H1 (cell line): ENCODE measurements at regions not wholly inside any gene's neighbourhood (a gene's known extent, or its start where the extent isn't known, plus 50 kb on each side); places are given as distances from the start of the nearest gene placed in this dataset.
"Not testable (repeated sequence)": the region's sequence is repeated elsewhere in the genome, so short reads cannot be mapped to it uniquely, and the experiment has no call there.

ENCODE experiments used
- CTCF ChIA-PET: fragments of 300-600 bp; sonication (Branson Sonifier 250); formaldehyde crosslinking; loops from one replicate; lab custom pipeline; 2021; ENCODE audit not compliant: partially characterized antibody; lab: Charles Lee
- POLR2A ChIA-PET: fragments of 300-600 bp; sonication (Branson Sonifier 250); formaldehyde crosslinking; loops from one replicate; lab custom pipeline; 2021; ENCODE audit warnings: inconsistent platforms; ENCODE audit not compliant: partially characterized antibody; lab: Charles Lee
- DNase-seq, 2 experiments: peaks; one replicate each; pipeline versions ENCODE4 v3.0.0 to v3.0.0-alpha.2; 2010 to 2022; ENCODE audit warnings: low spot score in 2 of 2, low read depth in 1 of 2, mixed read lengths in 1 of 2
- FAIRE-seq: peaks from 2 replicates; lab custom pipeline; 2011; peaks lifted over from hg19 to GRCh38; lab: Jason Lieb, UNC
- H2AFZ ChIP-seq: 2 replicates; pipeline ENCODE4 v1.8.1; 2012; ENCODE audit warnings: low read length, inconsistent platforms
- H2AK5ac ChIP-seq: 2 replicates; pipeline ENCODE4 v1.6.1; 2013; ENCODE audit warnings: low read depth, low read length
- H2BK120ac ChIP-seq: replicated peaks from 2 replicates; pipeline ENCODE3; 2013; ENCODE audit warnings: low read depth, low read length, inconsistent platforms
- H2BK12ac ChIP-seq: 2 replicates; pipeline ENCODE4 v1.6.1; 2013; ENCODE audit warnings: low read depth, low read length
- H2BK15ac ChIP-seq: 2 replicates; pipeline ENCODE4 v1.6.1; 2013; ENCODE audit warnings: low read length
- H2BK20ac ChIP-seq: 2 replicates; pipeline ENCODE4 v1.6.1; 2013; ENCODE audit warnings: low read length
- H2BK5ac ChIP-seq: 2 replicates; pipeline ENCODE4 v1.6.1; 2013; ENCODE audit warnings: low read depth, low read length
- H3K14ac ChIP-seq: 2 replicates; pipeline ENCODE4 v1.6.1; 2013; ENCODE audit warnings: inconsistent platforms; ENCODE audit not compliant: insufficient read length
- H3K18ac ChIP-seq: 2 replicates; pipeline ENCODE4 v1.6.1; 2013; ENCODE audit warnings: low read length; ENCODE audit errors: extremely low read depth
- H3K23ac ChIP-seq: 2 replicates; pipeline ENCODE4 v1.6.1; 2013; ENCODE audit warnings: inconsistent platforms; ENCODE audit not compliant: insufficient read length
- H3K23me2 ChIP-seq: 2 replicates; pipeline ENCODE4 v1.6.1; 2013; ENCODE audit warnings: low read depth, low read length
- H3K27ac ChIP-seq: 2 replicates; pipeline ENCODE4 v1.6.1; 2011; ENCODE audit warnings: low read depth, low read length, inconsistent platforms
- H3K27me3 ChIP-seq, 4 experiments: replicated peaks in 1 of 4; 1 replicate in 1 of 4; 2 replicates in 3 of 4; pipeline versions ENCODE4 v1.6.1 to v1.8.1; 2011 to 2013; ENCODE audit warnings: low read length in 3 of 4, mild to moderate bottlenecking in 3 of 4, inconsistent platforms in 2 of 4, mixed read lengths in 2 of 4, moderate library complexity in 1 of 4; ENCODE audit not compliant: control insufficient read depth in 3 of 4, insufficient read depth in 3 of 4; ENCODE audit errors: extremely low read depth in 1 of 4
- H3K36me3 ChIP-seq, 4 experiments: 2 replicates each; pipeline versions ENCODE4 v1.6.1 to v1.8.1; 2011 to 2013; ENCODE audit warnings: mild to moderate bottlenecking in 4 of 4, low read length in 3 of 4, moderate library complexity in 2 of 4, control low read depth in 1 of 4, inconsistent platforms in 1 of 4; ENCODE audit not compliant: insufficient read depth in 4 of 4, control insufficient read depth in 2 of 4
- H3K4ac ChIP-seq: replicated peaks from 2 replicates; pipeline ENCODE3; 2013; ENCODE audit warnings: low read length, low read depth, mixed read lengths, inconsistent platforms; ENCODE audit not compliant: insufficient read length
- H3K4me1 ChIP-seq, 4 experiments: replicated peaks in 1 of 4; 1 replicate in 1 of 4; 2 replicates in 3 of 4; pipeline versions ENCODE4 v1.6.1 to v1.8.1; 2011 to 2013; ENCODE audit warnings: low read length in 3 of 4, inconsistent platforms in 2 of 4, mixed read lengths in 1 of 4; ENCODE audit not compliant: insufficient read depth in 4 of 4, control insufficient read depth in 3 of 4
- H3K4me2 ChIP-seq, 2 experiments: 2 replicates each; pipeline versions ENCODE4 v1.6.1 to v1.8.1; 2011 to 2013; ENCODE audit warnings: low read depth in 2 of 2, low read length in 2 of 2, control low read depth in 1 of 2, inconsistent platforms in 1 of 2, mild to moderate bottlenecking in 1 of 2; ENCODE audit not compliant: insufficient read depth in 1 of 2
- H3K4me3 ChIP-seq, 4 experiments: fragments of 200-600, 300-600 bp in 1 of 4; sonication (generic), shearing (Covaris generic), sonication (Bioruptor Twin) in 1 of 4; 2 replicates each; pipeline versions ENCODE4 v1.5.1 to v1.8.1; 2011 to 2016; ENCODE audit warnings: low read length in 4 of 4, low read depth in 3 of 4, control low read depth in 2 of 4, inconsistent platforms in 2 of 4, mild to moderate bottlenecking in 2 of 4, mixed read lengths in 1 of 4, moderate library complexity in 1 of 4; ENCODE audit not compliant: insufficient read depth in 2 of 4; ENCODE audit errors: extremely low read depth in 1 of 4
- H3K56ac ChIP-seq: replicated peaks from 2 replicates; pipeline ENCODE3; 2013; ENCODE audit warnings: low read depth, mild to moderate bottlenecking, mixed read lengths, low read length, inconsistent platforms; ENCODE audit not compliant: insufficient read length
- H3K79me1 ChIP-seq: 2 replicates; pipeline ENCODE4 v1.6.1; 2013; ENCODE audit warnings: low read depth, low read length, control low read depth
- H3K79me2 ChIP-seq, 2 experiments: 2 replicates each; pipeline versions ENCODE4 v1.6.1 to v1.8.1; 2012 to 2013; ENCODE audit warnings: low read length in 2 of 2, mild to moderate bottlenecking in 2 of 2, inconsistent platforms in 1 of 2; ENCODE audit not compliant: insufficient read depth in 2 of 2, control insufficient read depth in 1 of 2
- H3K9ac ChIP-seq, 4 experiments: replicated peaks in 1 of 4; 1 replicate in 1 of 4; 2 replicates in 3 of 4; pipeline versions ENCODE4 v1.6.1 to v1.8.1; 2011 to 2013; ENCODE audit warnings: low read depth in 3 of 4, low read length in 3 of 4, control low read depth in 2 of 4, mild to moderate bottlenecking in 2 of 4, moderate library complexity in 2 of 4, inconsistent platforms in 1 of 4; ENCODE audit errors: extremely low read depth in 1 of 4
- H3K9me3 ChIP-seq, 2 experiments: 2 replicates each; pipeline versions ENCODE4 v1.6.1 to v1.8.1; 2012 to 2013; ENCODE audit warnings: mild to moderate bottlenecking in 2 of 2, moderate library complexity in 2 of 2, control low read depth in 1 of 2, inconsistent platforms in 1 of 2, low read depth in 1 of 2, low read length in 1 of 2, mixed read lengths in 1 of 2; ENCODE audit not compliant: insufficient read depth in 2 of 2
- H4K20me1 ChIP-seq, 2 experiments: replicated peaks in 1 of 2; 2 replicates each; pipeline versions ENCODE3 to v1.8.1; 2011 to 2013; ENCODE audit warnings: inconsistent platforms in 2 of 2, low read length in 2 of 2, mild to moderate bottlenecking in 1 of 2; ENCODE audit not compliant: insufficient read depth in 2 of 2, control insufficient read depth in 1 of 2
- H4K5ac ChIP-seq: 2 replicates; pipeline ENCODE4 v1.6.1; 2013; ENCODE audit warnings: low read length, low read depth, mixed read lengths, inconsistent platforms; ENCODE audit not compliant: insufficient read length
- H4K8ac ChIP-seq: 2 replicates; pipeline ENCODE4 v1.8.0; 2013; ENCODE audit warnings: mild to moderate bottlenecking, moderate library complexity, low read length, inconsistent platforms; ENCODE audit not compliant: insufficient read depth; ENCODE audit errors: extremely low read depth
- H4K91ac ChIP-seq: replicated peaks from 2 replicates; pipeline ENCODE3; 2013; ENCODE audit warnings: low read length, mixed read lengths, inconsistent platforms; ENCODE audit not compliant: insufficient read length
- WGBS, 2 experiments: shearing (Covaris generic) in 1 of 2; methylation state at CpG; one replicate each; pipeline versions ENCODE4 v1.1.6 to v1.1.7; 2013 to 2015; ENCODE audit warnings: low lambda C conversion rate in 2 of 2, mixed read lengths in 2 of 2, inconsistent platforms in 1 of 2, low coverage in 1 of 2, missing lambda C conversion rate in 1 of 2; ENCODE audit not compliant: insufficient replicate concordance in 2 of 2, insufficient coverage in 1 of 2, insufficient read length in 1 of 2; ENCODE audit errors: extremely low coverage in 1 of 2, missing lambda C conversion rate in 1 of 2; 5-methylcytosine and 5-hydroxymethylcytosine counted together

GRCh38 chr10:125518397-125518796, 164.6 kb downstream of the TEX36 start:
- H3K27me3 ChIP-seq, H3K18ac ChIP-seq, H4K20me1 ChIP-seq, H3K4me2 ChIP-seq, H3K4ac ChIP-seq, H3K4me3 ChIP-seq, H3K9ac ChIP-seq, H2BK5ac ChIP-seq, H2BK12ac ChIP-seq, H2AK5ac ChIP-seq, POLR2A ChIA-PET, H3K36me3 ChIP-seq, H3K23me2 ChIP-seq, H3K23ac ChIP-seq, FAIRE-seq, H2BK20ac ChIP-seq, H4K5ac ChIP-seq, H2AFZ ChIP-seq, H4K91ac ChIP-seq, H2BK120ac ChIP-seq, H3K56ac ChIP-seq, H3K14ac ChIP-seq, H3K79me2 ChIP-seq, H2BK15ac ChIP-seq, H3K27ac ChIP-seq, DNase-seq, H3K79me1 ChIP-seq, H4K8ac ChIP-seq: not testable (repeated sequence)
- 92% methylated on average over 10 of the region's 27 CpGs; no CpG with 5 or more reads in 1 of the 2 experiments for WGBS, 2 experiments
- CTCF ChIA-PET, result interaction anchor here (1.1 kb wide), 1 partner anchor 131 kb away, joined by 3 read pairs; no protein-coding TSS in a partner anchor
- Histone ChIP-seq H3K9me3 (peaks cover 6 to 15% of the 10 kb centered on the region in 2 experiments; a peak in 3 of 4 replicates), H3K4me1 (peaks cover 0 to 15% (median 10%) of the 10 kb centered on the region in 4 experiments; a peak in 4 of 7 replicates)
